ENCODE measurements at regions not wholly inside any gene's neighbourhood (a gene's known extent, or its start where the extent isn't known, plus 50 kb on each side); places are given as distances from the start of the nearest gene placed in this dataset.
"Not testable (repeated sequence)": the region's sequence is repeated elsewhere in the genome, so short reads cannot be mapped to it uniquely, and the experiment has no call there.

DNA sequence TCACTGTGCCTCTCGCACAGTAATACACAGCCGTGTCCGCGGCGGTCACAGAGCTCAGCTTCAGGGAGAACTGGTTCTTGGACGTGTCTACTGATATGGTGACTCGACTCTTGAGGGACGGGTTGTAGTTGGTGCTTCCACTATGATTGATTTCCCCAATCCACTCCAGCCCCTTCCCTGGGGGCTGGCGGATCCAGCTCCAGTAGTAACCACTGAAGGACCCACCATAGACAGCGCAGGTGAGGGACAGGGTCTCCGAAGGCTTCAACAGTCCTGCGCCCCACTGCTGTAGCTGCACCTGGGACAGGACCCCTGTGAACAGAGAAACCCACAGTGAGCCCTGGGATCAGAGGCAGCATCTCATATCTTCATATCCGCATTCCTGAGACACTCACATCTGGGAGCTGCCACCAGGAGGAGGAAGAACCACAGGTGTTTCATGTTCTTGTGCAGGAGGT, 847.3 kb downstream of the TMEM121 start:
- TF ChIP-seq PAX5 (IDR thresholded peaks at IDR 0.05; ENCODE audit: insufficient read depth, low read length, severe bottlenecking); POLR2AphosphoS5 (IDR thresholded peaks at IDR 0.05; ENCODE audit: low read depth, low read length): not testable (repeated sequence)
